KBM-7 (cell line): ENCODE measurements at regions not wholly inside any gene's neighbourhood (a gene's known extent, or its start where the extent isn't known, plus 50 kb on each side); places are given as distances from the start of the nearest gene placed in this dataset.

Source experiments
- DNase-seq: peaks from one replicate; pipeline ENCODE4 v3.0.0-alpha.2; 2015
- in situ Hi-C: fragments of 300-500 bp; cut with MboI; formaldehyde crosslinking; loops from 2 replicates; pipeline ENCODE4 v1.14.3; 2020; ENCODE audit warnings: low sequenced_read_pairs, low pct_unique_long_range_greater_than_20kb, mixed read lengths

- in situ Hi-C loops: no loop called here
These were observed 843.8 kb downstream of the VGLL3 start for GRCh38 chr3:86147119-86147518.

GRCh38 chr3:86126552-86126951 is 864.4 kb downstream of the VGLL3 start:
- no peak for DNase-seq
- in situ Hi-C loops: no loop called here

More at GRCh38 chr3:86147119-86147518, 843.8 kb downstream of the VGLL3 start:
- no peak for DNase-seq
